ENCODE measurements at regions not wholly inside any gene's neighbourhood (a gene's known extent, or its start where the extent isn't known, plus 50 kb on each side); places are given as distances from the start of the nearest gene placed in this dataset.
A peak's percentile ranks its signal among the peaks of the same experiment; 100 is the strongest.

DNA sequence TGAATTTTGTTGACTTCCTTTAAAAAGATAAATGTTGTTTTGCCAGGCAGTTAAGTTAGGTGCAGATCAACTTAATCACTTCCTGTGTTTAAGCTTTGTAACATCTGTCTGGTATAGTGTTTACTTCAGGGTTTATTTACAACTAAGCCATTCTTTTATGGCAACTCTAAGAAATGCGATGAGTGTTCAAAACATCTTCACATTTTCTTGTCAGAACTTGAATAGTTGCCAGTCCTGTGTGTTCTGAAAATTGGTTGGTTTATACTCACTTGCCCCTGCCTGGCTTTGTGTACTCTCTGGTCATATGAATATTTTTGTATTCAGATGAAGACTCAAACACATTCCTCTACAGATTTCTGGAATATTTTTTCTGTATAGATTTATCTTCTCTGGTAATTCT, 327.2 kb downstream of the MDFIC start:
- no peak overlapping the region for H3K27ac ChIP-seq (ENCODE audit: low read depth in 2 of 2, low read length in 2 of 2)
- FAIRE-seq: no peak
- H3K27me3 ChIP-seq (ENCODE audit: control insufficient read depth, insufficient read depth, low read length): no peaks in the 10 kb centered on the region
- H3K9me3 ChIP-seq (ENCODE audit: control insufficient read depth in 2 of 3, insufficient read depth in 1 of 3, low read length in 3 of 3): no peaks in the 10 kb centered on the region
- DNase-seq: no peak
- H3K36me3 ChIP-seq (ENCODE audit: control insufficient read depth in 2 of 3, insufficient read depth in 3 of 3, low read length in 3 of 3): no peaks in the 10 kb centered on the region
- intact Hi-C loops (cut with DNase I): no loop called here
- H3K9ac ChIP-seq (ENCODE audit: low read length in 3 of 3): no peak overlapping the region
- TF ChIP-seq, protein P1, sequence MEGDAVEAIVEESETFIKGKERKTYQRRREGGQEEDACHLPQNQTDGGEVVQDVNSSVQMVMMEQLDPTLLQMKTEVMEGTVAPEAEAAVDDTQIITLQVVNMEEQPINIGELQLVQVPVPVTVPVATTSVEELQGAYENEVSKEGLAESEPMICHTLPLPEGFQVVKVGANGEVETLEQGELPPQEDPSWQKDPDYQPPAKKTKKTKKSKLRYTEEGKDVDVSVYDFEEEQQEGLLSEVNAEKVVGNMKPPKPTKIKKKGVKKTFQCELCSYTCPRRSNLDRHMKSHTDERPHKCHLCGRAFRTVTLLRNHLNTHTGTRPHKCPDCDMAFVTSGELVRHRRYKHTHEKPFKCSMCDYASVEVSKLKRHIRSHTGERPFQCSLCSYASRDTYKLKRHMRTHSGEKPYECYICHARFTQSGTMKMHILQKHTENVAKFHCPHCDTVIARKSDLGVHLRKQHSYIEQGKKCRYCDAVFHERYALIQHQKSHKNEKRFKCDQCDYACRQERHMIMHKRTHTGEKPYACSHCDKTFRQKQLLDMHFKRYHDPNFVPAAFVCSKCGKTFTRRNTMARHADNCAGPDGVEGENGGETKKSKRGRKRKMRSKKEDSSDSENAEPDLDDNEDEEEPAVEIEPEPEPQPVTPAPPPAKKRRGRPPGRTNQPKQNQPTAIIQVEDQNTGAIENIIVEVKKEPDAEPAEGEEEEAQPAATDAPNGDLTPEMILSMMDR (IDR thresholded peaks at IDR 0.05; ENCODE audit: borderline replicate concordance, extremely low read depth, insufficient read depth): no peak
- H3K4me1 ChIP-seq (ENCODE audit: control insufficient read depth in 2 of 3, insufficient read depth in 2 of 3, low read depth in 1 of 3, low read length in 3 of 3): no peaks in the 10 kb centered on the region
- H3K4me3 ChIP-seq (ENCODE audit: low read length in 3 of 3): no peak overlapping the region

GRCh38 chr7:115241151-115241550, 319.3 kb downstream of the MDFIC start:
- intact Hi-C loops (cut with DNase I): no loop called here
- TF ChIP-seq, protein P1 (IDR thresholded peaks at IDR 0.05; ENCODE audit: borderline replicate concordance, extremely low read depth, insufficient read depth): no peak
- FAIRE-seq (no peak), DNase-seq (no peak)
- H3K27ac ChIP-seq (ENCODE audit: low read depth in 2 of 2, low read length in 2 of 2): no peak overlapping the region
- no peak overlapping the region for H3K4me3 ChIP-seq (ENCODE audit: low read length in 3 of 3)
- no peaks in the 10 kb centered on the region for H3K36me3 ChIP-seq (ENCODE audit: control insufficient read depth in 2 of 3, insufficient read depth in 3 of 3, low read length in 3 of 3)
- H3K27me3 ChIP-seq (ENCODE audit: control insufficient read depth, insufficient read depth, low read length): no peaks in the 10 kb centered on the region
- no peak overlapping the region for H3K9ac ChIP-seq (ENCODE audit: low read length in 3 of 3)
- H3K9me3 ChIP-seq (ENCODE audit: control insufficient read depth in 2 of 3, insufficient read depth in 1 of 3, low read length in 3 of 3): no peaks in the 10 kb centered on the region
- H3K4me1 ChIP-seq (ENCODE audit: control insufficient read depth in 2 of 3, insufficient read depth in 2 of 3, low read depth in 1 of 3, low read length in 3 of 3): no peaks in the 10 kb centered on the region

DNA sequence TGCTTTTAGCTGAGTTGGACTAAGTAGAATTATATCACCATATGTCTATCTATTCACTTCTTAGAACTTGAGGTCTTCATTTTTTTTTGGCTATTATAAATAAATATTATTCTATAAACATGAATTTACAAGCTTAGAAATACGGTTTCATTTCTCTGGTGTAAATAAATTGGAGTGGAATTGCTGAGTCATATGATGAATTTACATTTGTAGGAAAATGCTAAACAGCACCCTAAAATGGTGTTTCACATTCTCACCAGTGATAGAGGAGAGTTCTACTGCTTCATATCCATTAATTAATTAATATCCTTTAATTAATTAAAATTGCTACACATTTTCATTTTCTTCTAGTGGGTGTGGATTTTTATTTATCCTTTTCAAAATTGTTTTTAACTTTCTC, 318.3 kb downstream of the MDFIC start:
- no peak for DNase-seq
- H3K9me3 ChIP-seq (ENCODE audit: control insufficient read depth in 2 of 3, insufficient read depth in 1 of 3, low read length in 3 of 3): peaks cover 0 to 7% (median 3%) of the 10 kb centered on the region in 3 donors
- H3K36me3 ChIP-seq (ENCODE audit: control insufficient read depth in 2 of 3, insufficient read depth in 3 of 3, low read length in 3 of 3): no peaks in the 10 kb centered on the region
- H3K27me3 ChIP-seq (ENCODE audit: control insufficient read depth, insufficient read depth, low read length): no peaks in the 10 kb centered on the region
- TF ChIP-seq, protein P1 (IDR thresholded peaks at IDR 0.05; ENCODE audit: borderline replicate concordance, extremely low read depth, insufficient read depth): no peak
- intact Hi-C loops (cut with DNase I): no loop called here
- no peak overlapping the region for H3K9ac ChIP-seq (ENCODE audit: low read length in 3 of 3)
- no peak for FAIRE-seq
- no peak overlapping the region for H3K4me3 ChIP-seq (ENCODE audit: low read length in 3 of 3)
- no peak overlapping the region for H3K27ac ChIP-seq (ENCODE audit: low read depth in 2 of 2, low read length in 2 of 2)
- H3K4me1 ChIP-seq (ENCODE audit: control insufficient read depth in 2 of 3, insufficient read depth in 2 of 3, low read depth in 1 of 3, low read length in 3 of 3): no peaks in the 10 kb centered on the region

- Histone ChIP-seq H3K9me3 (ENCODE audit: control insufficient read depth in 2 of 3, insufficient read depth in 1 of 3, low read length in 3 of 3) (peaks cover 0 to 7% (median 3%) of the 10 kb centered on the region in 3 donors), H3K27ac (ENCODE audit: low read depth in 2 of 2, low read length in 2 of 2) (no peak overlapping the region), H3K36me3 (ENCODE audit: control insufficient read depth in 2 of 3, insufficient read depth in 3 of 3, low read length in 3 of 3) (no peaks in the 10 kb centered on the region), H3K9ac (ENCODE audit: low read length in 3 of 3) (no peak overlapping the region), H3K4me1 (ENCODE audit: control insufficient read depth in 2 of 3, insufficient read depth in 2 of 3, low read depth in 1 of 3, low read length in 3 of 3) (no peaks in the 10 kb centered on the region), H3K4me3 (ENCODE audit: low read length in 3 of 3) (no peak overlapping the region), H3K27me3 (ENCODE audit: control insufficient read depth, insufficient read depth, low read length) (no peaks in the 10 kb centered on the region)
- peak; percentile 81 for FAIRE-seq
- TF ChIP-seq, protein P1 (IDR thresholded peaks at IDR 0.05; ENCODE audit: borderline replicate concordance, extremely low read depth, insufficient read depth): no peak
- DNase-seq: no peak
- intact Hi-C loops (cut with DNase I): no loop called here
These were observed 313.2 kb downstream of the MDFIC start for GRCh38 chr7:115235075-115235474.
